LHCN-M2 (cell line): ENCODE measurements at regions not wholly inside any gene's neighbourhood (a gene's known extent, or its start where the extent isn't known, plus 50 kb on each side); places are given as distances from the start of the nearest gene placed in this dataset.
"Not testable (repeated sequence)": the region's sequence is repeated elsewhere in the genome, so short reads cannot be mapped to it uniquely, and the experiment has no call there.

Source experiments
- DNase-seq: peaks from one replicate; pipeline ENCODE4 v3.0.0-alpha.2; 2012; ENCODE audit warnings: low read depth

DNA sequence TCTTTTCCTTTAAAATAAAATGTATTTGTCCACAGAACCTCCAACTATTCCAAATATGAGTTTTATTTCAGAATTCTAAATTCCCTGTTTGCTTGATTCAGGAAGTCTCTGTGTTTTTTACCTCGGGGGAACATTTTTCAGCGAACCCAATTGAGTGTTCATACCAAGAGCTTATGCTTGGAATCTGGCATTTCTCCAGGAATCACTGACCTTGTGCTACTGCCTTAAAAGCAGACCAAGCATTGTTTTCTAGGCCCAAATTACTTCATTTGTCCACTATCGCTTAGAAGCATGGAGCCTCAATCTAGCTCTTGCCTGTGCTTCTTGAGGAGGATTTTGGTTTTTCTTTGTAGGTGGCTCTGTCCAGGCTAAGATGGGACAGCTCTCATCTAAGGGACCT, 59.4 kb downstream of the EBLN1 start:
- DNase-seq, result no peak

DNA sequence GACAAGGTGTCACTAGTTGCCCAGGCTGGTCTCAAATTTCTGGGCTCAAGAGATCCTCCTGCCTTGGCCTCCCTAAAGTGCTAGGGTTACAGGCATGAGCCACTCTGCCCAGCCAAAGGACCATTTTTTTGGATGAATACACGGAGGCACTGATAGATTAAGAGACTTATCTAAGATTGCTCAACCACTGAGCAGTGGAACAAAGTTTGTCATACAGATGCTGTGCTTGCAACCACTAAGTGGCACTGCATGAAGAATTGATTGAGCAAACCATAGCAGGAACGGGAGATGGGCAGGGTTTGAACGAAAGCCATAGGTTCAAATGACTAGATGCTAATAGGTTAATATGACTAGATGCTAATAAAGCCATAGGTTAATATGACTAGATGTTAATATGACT, 61.1 kb downstream of the EBLN1 start:
- DNase-seq, result no peak

DNA sequence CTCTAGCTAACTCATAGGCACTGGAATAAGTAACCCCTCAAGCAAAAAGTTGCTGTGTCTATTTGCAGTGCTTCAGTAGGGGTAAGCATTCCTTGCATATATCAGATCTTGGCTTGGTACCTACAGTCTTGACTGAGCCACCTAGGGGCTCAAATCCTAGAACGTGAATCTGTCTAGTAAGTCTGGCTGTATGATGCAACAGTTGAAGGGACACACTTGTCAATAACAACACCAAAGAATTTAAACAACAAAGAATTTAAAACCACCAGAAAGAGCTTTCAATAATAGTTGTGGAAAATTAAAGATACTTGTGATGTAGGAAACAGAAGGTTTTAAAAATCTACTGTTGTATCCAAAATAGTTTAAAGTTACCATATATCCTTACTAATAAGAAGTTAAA, 65.4 kb downstream of the EBLN1 start:
- no peak for DNase-seq

DNA sequence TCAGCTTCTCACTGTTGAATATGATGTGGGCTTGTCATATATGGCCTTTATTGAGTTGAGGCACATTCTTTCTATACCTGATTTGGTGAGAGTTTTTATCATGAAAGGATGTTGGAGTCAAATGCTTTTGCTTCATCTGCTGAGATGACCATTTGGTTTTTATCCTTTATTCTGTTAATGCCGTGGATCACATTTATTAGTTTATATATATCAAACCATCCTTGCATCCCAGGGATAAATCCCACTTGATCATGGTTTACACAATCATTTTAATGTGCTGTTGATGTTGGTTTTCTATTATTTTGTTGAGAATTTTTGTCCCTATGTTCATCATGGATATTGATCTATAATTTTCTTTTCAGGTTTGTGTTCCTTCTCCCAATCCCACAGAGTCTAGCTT, 67.0 kb downstream of the EBLN1 start:
- no peak for DNase-seq

DNA sequence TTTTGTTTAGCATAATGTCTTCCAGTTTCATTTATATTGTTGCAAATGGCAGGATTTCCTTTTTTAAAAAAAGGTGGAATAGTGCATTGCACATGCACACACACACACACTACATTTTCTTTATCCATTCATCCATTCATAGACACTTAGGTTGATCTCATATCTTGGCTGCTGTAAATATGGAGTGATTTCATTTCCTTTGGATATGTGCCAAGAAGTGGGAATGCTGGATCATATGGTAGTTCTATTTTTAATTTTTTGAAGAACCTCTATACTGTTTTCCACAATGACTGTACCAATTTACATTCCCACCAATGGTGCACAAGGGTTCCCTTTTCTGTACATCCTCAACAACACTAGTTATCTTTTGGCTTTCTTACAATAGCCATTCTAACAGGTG, 68.9 kb downstream of the EBLN1 start:
- DNase-seq, result peak; percentile 4

DNA sequence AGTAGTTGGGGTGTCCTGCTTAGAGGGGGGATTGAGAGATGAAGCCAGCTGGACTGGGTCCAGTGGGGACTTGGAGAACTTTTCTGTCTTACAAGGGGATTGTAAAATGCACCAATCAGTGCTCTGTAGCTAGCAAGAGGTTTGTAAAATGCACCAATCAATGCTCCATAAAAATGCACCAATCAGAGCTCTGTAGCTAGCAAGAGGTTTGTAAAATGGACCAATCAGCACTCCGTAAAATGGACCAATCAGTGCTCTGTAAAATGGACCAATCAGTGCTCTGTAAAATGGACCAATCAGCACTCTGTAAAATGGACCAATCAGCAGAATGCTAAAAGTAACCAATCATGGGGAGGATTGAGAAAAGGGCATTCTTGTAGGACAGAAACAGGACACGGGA, 71.9 kb downstream of the EBLN1 start:
- DNase-seq, result not testable (repeated sequence)

DNA sequence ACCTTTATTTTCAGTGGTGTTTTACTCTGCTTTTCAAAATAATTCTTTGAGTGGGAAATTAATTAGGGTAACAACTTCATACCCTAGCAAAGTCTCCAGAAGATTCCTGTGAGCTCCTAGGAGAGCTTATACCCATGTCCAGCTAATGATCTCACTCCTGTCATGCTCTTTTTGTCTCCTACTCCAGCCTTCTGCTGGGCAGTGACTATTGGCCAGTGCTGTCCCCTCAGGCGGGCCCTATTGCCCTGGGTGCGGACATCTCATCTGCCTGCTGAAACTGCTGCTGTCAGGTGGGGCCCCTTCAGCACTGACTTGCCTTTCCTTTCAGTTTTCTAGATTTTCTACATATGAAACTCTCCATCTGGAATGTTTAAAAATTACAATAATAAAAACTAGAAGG, 80.3 kb downstream of the EBLN1 start:
- no peak for DNase-seq

DNA sequence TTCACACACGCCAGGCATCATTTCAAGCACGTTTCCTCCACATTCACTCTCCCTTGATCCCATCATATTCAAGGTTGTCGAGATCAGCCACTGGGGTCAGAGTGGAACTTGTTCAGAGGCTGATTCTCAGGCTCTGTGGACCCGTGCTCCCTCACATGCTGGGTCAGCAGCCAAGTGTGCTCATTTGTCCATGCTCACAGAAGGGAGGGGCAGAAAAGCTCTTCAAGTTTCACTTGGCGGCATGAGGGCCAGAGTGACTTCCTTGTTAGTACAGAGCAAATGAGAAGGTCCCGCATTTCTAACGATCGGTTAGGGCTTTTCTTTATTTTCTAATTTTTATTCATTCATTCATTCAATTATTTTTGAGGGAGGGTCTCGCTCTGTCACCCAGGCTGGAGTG, 82.2 kb downstream of the EBLN1 start:
- DNase-seq, result no peak

DNA sequence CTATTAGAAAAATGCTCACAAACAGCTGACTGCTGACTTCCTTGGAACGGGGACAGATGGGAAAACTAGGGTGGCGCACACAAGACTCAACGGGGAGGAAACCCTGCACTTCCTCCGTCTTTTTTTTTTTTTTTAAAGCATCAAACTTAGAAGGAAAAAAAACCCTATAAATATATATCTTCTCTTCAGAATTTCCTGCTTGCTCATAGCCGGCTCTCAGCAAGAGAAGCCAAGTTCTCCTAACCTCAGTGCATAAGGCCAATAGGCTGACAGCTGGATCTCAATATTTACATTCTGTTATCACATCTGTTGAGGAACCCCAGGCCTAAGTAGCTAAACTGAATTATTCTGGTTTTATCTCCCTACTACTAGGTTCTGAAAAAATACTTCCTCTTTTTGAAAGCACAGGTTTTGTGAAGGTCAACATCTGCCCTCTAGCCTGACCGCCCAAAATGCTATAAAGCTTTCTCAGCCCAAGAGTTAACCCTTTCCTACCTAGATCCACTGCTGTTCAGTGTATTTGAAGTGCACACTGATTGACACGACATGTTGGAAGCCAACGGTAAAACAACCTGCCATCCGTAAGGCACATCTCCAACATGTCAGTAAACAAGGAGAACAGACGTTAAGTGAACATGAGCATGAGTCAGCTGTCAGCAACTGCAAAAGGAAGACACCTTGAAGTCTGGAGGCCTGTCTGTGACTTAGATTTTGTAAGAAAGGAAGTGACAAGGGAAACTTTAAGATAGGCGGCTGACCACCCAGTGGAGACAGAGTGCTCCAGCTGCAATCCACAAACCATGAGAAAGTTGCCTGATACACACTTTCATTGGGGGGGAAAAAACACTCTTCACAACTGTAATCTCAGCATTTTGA, 83.8 kb downstream of the EBLN1 start:
- no peak for DNase-seq

DNA sequence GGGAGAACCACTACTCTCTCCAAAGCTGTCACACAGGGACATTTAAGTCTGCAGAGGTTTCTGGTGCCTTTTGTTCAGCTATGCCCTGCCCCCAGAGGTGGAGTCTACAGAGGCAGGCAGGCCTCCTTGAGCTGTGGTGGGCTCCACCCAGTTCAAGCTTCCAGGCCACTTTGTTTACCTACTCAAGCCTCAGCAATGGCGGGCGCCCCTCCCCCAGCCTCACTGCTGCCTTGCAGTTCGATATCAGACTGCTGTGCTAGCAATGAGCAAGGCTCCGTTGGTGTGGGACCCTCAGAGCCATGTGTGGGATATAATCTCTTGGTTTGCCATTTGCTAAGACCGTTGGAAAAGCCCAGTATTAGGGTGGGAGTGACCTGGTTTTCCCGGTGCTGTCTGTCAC, 87.0 kb downstream of the EBLN1 start:
- DNase-seq, result not testable (repeated sequence)

DNA sequence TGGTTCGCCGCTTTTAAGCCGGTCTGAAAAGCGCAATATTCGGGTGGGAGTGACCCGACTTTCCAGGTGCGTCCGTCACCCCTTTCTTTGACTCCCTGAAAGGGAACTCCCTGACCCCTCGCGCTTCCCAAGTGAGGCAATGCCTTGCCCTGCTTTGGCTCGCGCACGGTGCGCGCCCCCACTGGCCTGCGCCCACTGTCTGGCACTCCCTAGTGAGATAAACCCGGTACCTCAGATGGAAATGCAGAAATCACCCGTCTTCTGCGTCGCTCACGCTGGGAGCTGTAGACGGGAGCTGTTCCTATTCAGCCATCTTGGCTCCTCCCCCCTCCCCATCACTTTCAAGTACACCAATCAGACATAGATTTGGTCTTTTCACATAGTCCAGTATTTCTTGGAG, 88.2 kb downstream of the EBLN1 start:
- DNase-seq, result not testable (repeated sequence)

DNA sequence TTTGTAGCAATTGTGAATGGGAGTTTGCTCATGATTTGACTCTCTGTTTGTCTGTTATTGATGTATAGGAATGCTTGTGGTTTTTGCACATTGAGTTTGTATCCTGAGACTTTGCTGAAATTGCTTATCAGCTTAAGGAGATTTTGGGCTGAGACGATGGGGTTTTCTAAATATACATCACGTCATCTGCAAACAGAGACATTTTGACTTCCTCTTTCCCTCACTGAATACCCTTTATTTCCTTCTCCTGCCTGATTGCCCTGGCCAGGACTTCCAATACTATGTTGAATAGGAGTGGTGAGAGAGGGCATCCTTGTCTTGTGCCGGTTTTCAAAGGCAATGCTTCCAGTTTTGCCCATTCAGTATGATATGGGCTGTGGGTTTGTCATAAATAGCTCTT, 96.6 kb downstream of the EBLN1 start:
- not testable (repeated sequence) for DNase-seq

DNA sequence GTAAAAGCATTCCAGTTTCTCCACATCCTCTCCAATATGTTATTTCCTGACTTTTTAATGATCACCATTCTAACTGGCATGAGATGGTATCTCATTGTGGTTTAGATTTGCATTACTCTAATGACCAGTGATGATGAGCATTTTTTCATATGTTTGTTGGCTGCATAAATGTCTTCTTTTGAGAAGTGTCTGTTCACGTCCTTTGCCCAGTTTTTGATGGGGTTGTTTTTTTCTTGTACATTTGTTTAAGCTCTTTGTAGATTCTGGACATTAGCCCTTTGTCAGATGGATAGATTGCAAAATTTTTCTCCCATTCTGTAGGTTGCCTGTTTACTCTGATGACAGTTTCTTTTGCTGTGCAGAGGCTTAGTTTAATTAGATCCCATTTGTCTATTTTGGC, 97.7 kb downstream of the EBLN1 start:
- not testable (repeated sequence) for DNase-seq

DNA sequence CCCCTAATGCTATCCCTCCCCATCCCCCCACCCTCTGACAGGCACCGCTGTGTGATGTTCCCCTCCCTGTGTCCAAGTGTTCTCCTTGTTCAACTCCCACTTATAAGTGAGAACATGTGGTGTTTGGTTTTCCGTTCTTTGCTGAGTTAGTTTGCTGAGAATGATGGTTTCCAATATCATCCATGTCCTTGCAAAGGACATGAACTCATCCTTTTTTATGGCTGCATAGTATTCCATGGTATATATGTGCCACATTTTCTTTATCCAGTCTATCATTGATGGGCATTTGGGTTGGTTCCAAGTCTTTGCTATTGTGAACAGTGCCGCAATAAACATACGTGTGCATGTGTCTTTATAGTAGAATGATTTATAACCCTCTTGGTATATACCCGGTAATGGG, 98.2 kb downstream of the EBLN1 start:
- not testable (repeated sequence) for DNase-seq

DNA sequence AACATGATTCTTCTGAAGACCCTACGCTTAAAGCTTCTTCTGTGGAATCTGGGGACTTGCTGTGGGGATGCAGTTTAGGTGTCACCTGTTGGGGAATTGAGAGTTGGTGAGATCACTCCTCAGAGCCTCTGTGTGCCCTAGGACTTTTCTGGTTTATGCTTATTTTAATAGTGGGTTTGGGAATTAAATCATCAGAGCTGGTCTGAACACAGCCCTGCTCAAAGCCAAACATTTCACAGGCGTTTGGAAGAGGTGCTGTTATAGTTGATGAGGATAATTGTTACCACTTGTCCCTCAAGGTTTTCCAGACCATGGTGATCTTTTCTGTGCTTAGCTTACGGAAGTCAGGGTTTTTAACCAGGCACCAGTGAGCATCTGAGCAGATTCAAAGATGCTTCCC, 106.1 kb downstream of the EBLN1 start:
- DNase-seq, result no peak

DNA sequence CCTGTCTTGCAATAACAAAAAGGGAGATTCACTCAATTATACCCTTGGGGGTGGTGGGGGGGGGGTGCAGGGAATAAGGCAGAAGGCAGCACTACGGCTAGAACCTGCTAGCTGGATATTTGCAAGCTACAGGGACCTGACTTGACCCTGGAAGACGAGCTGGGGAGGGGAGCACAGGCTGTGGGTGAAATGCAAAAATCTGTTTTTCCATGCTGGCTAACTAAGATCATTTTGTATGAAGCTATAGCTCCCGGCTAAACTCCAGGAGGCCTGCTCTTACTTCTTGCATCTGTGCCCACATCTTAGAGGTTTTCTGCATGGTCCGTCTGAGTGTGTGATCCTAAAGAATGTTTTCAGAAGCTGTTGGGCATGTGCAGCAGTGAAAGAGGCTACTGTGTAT, 106.6 kb downstream of the EBLN1 start:
- DNase-seq, result no peak

DNA sequence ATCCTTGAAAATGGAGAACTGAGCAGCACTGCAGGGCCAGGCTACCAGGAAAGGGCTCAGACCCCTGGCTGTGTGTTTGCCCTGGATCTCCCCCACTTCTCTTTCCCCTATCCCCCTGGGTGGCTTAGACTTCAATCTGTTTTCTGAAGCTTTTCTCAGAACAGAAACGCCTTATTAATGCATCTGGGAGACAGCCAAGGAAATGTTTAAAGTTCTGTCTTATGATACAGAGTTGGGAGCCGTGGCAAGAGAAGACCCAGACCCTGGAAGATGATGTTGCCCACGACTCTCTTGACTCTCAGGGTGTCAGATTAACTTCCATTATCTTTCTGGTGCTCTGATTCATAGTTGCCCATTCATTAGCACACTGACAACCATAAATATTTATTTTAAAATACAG, 107.1 kb downstream of the EBLN1 start:
- no peak for DNase-seq

DNA sequence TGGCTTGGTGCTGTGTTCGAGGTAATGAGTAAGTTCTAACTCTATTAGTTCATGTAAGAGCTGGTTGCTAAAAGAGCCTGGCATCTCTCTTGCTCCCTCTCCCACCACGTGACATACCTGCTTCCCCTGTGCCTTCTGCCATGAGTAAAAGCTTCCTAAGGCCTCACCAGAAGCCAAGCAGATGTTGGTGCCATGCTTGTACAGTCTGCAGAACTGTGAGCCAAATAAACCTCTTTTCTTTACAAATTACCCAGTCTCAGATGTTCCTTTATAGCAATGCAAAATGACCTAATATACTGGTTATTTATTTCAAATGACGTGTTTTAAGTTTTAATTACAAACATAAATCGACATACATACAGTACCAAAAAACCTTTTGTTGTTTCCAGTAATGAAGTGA, 101.7 kb upstream of the DNAJC1 start:
- DNase-seq, result no peak

DNA sequence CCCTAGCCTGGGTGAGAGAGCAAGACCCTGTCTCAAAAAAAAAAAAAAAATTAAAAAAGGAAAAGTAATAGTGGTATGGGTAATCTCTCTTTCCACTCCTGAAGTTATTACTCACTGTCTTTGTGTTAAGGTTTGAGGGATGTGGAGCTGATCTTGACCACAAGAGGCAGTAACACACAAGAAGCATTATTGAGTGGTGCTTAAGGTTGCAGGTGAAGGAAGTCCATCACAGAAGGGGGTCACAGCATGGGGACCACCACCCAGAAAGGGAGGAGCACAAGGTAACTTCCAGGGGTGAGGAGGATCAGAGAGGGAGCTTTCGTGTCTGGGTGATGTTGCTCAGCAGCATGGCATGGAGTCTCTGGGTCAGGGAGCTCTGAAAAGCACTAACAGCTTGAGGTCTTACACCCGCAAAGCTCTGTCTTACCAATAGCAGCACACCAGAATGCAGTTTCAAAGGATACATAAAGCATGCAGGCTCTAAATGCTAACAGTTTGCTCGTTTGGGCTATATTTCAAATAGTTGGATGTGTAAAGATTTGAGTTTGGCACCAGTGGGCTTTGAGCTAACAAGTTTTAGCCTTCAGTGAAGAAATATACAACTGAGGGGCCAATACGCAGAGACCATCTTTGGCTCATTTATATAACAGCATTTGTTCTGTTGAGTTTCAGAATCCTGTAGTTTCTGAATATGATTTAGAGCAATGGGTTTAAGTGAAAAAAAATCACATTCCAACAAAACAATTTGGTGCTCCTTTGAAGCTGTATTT, 100.4 kb upstream of the DNAJC1 start:
- DNase-seq, result no peak

DNA sequence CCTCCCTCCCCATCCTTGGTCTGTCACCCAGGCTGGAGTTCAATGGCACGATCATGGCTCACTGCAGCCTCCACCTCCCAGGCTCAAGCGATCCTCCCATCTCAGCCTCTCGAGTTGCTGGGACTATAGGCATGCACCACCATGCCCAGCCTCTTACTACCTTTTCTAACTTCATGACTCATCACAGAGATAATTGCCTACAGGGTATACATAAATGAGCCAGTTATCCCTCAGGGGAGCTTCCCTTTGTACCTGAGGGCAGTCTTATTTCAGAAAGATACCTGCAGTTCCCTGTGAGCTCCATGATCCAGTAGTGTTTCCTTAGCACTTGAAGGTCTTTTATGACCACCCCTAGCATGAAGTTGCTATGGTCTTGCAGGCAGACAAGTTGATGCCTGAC, 94.2 kb upstream of the DNAJC1 start:
- DNase-seq, result no peak

DNA sequence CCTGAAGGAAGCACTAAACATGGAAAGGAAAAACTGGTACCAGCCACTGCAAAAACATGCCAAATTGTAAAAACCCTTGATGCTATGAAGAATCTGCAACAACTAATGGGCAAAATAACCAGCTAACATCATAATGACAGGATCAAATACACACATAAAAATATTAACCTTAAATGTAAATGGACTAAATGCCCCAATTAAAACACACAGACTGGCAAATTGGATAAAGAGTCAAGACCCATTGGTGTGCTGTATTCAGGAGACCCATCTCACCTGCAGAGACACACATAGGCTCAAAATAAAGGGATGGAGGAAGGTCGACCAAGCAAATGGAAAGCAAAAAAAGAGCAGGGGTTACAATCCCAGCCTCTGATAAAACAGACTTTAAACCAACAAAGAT, 87.7 kb upstream of the DNAJC1 start:
- DNase-seq, result not testable (repeated sequence)

DNA sequence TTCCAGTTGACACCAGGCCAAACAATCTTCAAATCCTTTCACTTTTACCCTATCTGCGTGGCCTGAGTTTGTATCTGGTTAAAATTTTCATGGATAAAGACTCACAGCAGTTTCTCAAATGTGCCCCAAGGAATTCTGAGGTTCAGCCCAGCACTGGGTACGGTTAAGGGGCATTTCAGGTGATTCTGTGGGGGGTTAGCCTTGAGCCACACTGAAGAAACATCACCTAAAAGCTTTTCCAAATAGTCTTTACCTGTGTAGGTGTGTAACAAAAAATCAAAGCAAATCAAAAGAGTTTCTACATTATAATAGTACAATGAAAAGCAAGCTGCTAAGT, 83.8 kb upstream of the DNAJC1 start:
- DNase-seq, result no peak

DNA sequence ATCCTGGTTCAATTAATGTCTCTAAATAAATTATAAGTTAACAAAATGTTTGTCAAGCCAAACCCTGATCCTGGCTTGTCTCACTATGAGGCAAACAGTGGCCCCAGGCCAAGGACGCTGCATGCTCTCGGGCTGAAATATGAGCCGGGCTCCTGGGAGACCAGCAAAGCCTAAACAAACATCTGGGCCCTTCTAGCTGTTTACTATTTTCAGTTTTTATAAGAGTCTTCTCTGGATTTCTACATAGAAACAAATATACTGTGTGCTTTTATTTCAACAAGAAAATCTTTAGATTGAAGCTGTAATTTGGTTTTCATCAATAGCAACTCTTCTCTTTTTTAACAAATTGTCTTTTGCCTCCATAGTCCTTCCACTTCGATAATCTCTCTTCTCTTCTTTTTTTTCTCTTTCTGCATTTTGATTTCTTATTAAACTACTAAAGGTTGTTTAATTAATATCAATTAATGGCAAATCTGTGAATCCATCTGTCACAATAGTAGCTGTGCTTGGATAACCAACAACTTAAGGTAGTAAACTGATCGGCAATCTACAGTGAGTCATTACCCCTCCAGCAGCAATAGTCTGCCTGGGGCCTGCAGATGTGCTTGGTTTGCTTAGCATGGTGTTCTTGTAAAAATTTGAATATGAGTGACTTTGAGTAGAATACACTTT, 83.3 kb upstream of the DNAJC1 start:
- peak; percentile 65 for DNase-seq
